ENCODE measurements at regions not wholly inside any gene's neighbourhood (a gene's known extent, or its start where the extent isn't known, plus 50 kb on each side); places are given as distances from the start of the nearest gene placed in this dataset.

GRCh38 chr3:66603151-66603611, 102.4 kb upstream of the LRIG1 start:
- no peak overlapping the region for H3K4me3 Mint-ChIP-seq
- no peaks in the 10 kb centered on the region for H3K9me3 Mint-ChIP-seq
- no peaks in the 10 kb centered on the region for H3K4me1 Mint-ChIP-seq
- POLR2A ChIA-PET, result no interaction called here
- H3K36me3 Mint-ChIP-seq (ENCODE audit: low read depth), result no peaks in the 10 kb centered on the region
- CTCF ChIA-PET, result no interaction called here
- no peak overlapping the region for H3K27ac Mint-ChIP-seq
- DNase-seq, result no peak
- H3K27me3 Mint-ChIP-seq, result peaks cover 6% of the 10 kb centered on the region

- CTCF ChIA-PET, result no interaction called here
- Mint-ChIP-seq H3K4me1 (no peaks in the 10 kb centered on the region), H3K27me3 (peaks cover 6% of the 10 kb centered on the region), H3K4me3 (no peak overlapping the region), H3K27ac (no peak overlapping the region), H3K36me3 (ENCODE audit: low read depth) (no peaks in the 10 kb centered on the region), H3K9me3 (no peaks in the 10 kb centered on the region)
- POLR2A ChIA-PET, result no interaction called here
- DNase-seq, result no peak
These were observed 103.7 kb upstream of the LRIG1 start for GRCh38 chr3:66604481-66604880.

DNA sequence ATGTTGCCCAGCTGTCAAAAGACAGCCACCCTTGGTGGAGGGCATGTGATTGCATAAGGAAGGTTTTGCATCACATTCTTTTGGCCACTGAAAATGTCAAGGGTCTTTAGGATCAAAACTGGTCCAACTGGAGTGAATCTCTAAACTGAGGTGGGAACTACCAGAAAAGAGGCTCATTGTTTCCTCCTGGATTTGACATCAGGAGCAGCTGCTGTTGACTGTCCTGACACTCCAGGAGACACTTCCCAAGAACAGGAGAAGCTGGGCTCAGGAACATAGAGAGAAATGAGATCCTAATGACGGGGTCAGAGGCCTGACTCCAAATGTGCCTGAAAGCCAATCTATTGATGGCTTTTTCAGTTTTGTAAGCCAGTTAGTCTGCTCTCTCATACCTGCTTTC, 105.3 kb upstream of the LRIG1 start:
- Mint-ChIP-seq H3K27me3 (peaks cover 6% of the 10 kb centered on the region), H3K9me3 (no peaks in the 10 kb centered on the region), H3K4me1 (no peaks in the 10 kb centered on the region), H3K27ac (no peak overlapping the region), H3K4me3 (no peak overlapping the region), H3K36me3 (ENCODE audit: low read depth) (no peaks in the 10 kb centered on the region)
- POLR2A ChIA-PET, result no interaction called here
- CTCF ChIA-PET, result no interaction called here
- DNase-seq, result no peak

DNA sequence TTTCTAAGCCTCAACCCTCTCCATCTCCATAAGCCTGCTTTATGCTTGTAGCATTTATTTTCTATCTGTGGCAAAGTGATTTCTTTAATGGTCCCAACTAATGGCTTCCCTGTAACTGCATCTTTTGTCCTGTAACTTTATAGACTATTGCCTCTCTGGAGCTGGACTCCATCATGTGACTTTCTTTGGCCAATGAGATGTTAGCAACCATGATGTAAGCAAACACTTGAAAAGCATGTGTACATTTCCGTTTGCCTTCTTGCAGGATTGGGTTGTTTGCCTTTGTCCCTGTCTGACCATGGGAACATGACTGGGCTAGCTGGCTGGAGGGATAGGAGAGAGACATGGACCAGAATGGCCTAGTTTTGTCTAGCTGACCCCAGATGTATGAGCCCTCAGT, 106.0 kb upstream of the LRIG1 start:
- Mint-ChIP-seq H3K27me3 (peaks cover 6% of the 10 kb centered on the region), H3K36me3 (ENCODE audit: low read depth) (no peaks in the 10 kb centered on the region), H3K9me3 (no peaks in the 10 kb centered on the region), H3K27ac (no peak overlapping the region), H3K4me1 (no peaks in the 10 kb centered on the region), H3K4me3 (no peak overlapping the region)
- POLR2A ChIA-PET, result no interaction called here
- CTCF ChIA-PET, result no interaction called here
- DNase-seq, result no peak

- Mint-ChIP-seq H3K4me3 (no peak overlapping the region), H3K36me3 (ENCODE audit: low read depth) (no peaks in the 10 kb centered on the region), H3K27ac (no peak overlapping the region), H3K27me3 (peaks cover 2% of the 10 kb centered on the region), H3K4me1 (no peaks in the 10 kb centered on the region), H3K9me3 (no peaks in the 10 kb centered on the region)
- POLR2A ChIA-PET, result no interaction called here
- CTCF ChIA-PET, result no interaction called here
- DNase-seq, result no peak
These were observed 109.1 kb upstream of the LRIG1 start for GRCh38 chr3:66609660-66610561.

- no peaks in the 10 kb centered on the region for H3K4me1 Mint-ChIP-seq
- POLR2A ChIA-PET, result no interaction called here
- H3K9me3 Mint-ChIP-seq, result no peaks in the 10 kb centered on the region
- H3K36me3 Mint-ChIP-seq (ENCODE audit: low read depth), result no peaks in the 10 kb centered on the region
- CTCF ChIA-PET, result no interaction called here
- H3K27me3 Mint-ChIP-seq, result peaks cover 2% of the 10 kb centered on the region
- DNase-seq, result no peak
- H3K4me3 Mint-ChIP-seq, result no peak overlapping the region
- no peak overlapping the region for H3K27ac Mint-ChIP-seq
These were observed 109.7 kb upstream of the LRIG1 start for GRCh38 chr3:66610562-66610909.

- no peaks in the 10 kb centered on the region for H3K9me3 Mint-ChIP-seq
- H3K36me3 Mint-ChIP-seq (ENCODE audit: low read depth), result no peaks in the 10 kb centered on the region
- no peak for DNase-seq
- no peak overlapping the region for H3K4me3 Mint-ChIP-seq
- H3K27me3 Mint-ChIP-seq, result no peaks in the 10 kb centered on the region
- H3K27ac Mint-ChIP-seq, result no peak overlapping the region
- H3K4me1 Mint-ChIP-seq, result peaks cover 2% of the 10 kb centered on the region
- ChIA-PET POLR2A (no interaction called here), CTCF (no interaction called here)
These were observed 115.0 kb upstream of the LRIG1 start for GRCh38 chr3:66615643-66616301.

DNA sequence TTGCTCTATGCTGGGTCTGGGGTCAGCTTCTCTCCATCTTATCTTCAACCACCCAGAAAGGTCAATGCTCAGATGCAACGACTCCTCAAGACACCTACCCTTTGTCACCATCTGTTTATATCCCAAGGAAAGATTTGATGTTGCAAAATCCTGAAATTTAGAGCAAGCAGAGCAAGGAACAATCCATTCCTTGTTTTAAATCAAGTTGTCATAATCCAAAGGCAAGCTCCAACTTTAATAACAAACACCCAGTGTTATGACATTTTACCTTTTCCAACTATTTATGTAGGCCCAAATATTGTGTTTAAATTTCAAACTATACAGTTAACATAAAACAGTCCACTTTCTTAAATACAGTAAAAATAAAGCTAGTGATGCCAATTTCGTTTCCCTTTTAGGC, 116.5 kb upstream of the LRIG1 start:
- no peak overlapping the region for H3K27ac Mint-ChIP-seq
- no peak overlapping the region for H3K4me3 Mint-ChIP-seq
- no peaks in the 10 kb centered on the region for H3K9me3 Mint-ChIP-seq
- no peaks in the 10 kb centered on the region for H3K27me3 Mint-ChIP-seq
- DNase-seq, result no peak
- peaks cover 2% of the 10 kb centered on the region for H3K4me1 Mint-ChIP-seq
- CTCF ChIA-PET, result no interaction called here
- H3K36me3 Mint-ChIP-seq (ENCODE audit: low read depth), result no peaks in the 10 kb centered on the region
- POLR2A ChIA-PET, result no interaction called here

DNA sequence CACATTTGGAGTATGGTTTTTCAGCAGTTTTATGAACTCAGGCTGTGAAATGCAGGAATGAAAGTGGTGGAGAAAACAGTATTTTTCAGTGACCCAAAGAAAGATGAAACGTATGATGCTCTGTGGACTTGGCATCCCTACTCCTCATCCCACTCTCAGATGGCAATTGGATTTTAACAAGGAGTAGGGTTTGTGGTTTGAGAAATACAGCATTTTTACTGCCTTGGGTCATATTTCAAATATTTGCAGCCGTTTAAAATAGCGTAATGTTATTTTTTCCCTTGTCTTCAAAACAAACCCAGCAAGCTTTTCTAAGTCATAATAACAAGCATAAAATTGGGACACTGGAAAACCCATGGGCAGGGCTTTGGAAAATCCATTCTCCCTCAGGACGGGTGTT, 117.2 kb upstream of the LRIG1 start:
- Mint-ChIP-seq H3K27me3 (no peaks in the 10 kb centered on the region), H3K4me1 (peaks cover 2% of the 10 kb centered on the region), H3K27ac (no peak overlapping the region), H3K9me3 (no peaks in the 10 kb centered on the region), H3K4me3 (no peak overlapping the region), H3K36me3 (ENCODE audit: low read depth) (no peaks in the 10 kb centered on the region)
- CTCF ChIA-PET, result no interaction called here
- no peak for DNase-seq
- POLR2A ChIA-PET, result no interaction called here

GRCh38 chr3:66620296-66620695, 119.5 kb upstream of the LRIG1 start:
- DNase-seq, result no peak
- H3K27ac Mint-ChIP-seq, result no peak overlapping the region
- POLR2A ChIA-PET, result no interaction called here
- H3K36me3 Mint-ChIP-seq (ENCODE audit: low read depth), result no peaks in the 10 kb centered on the region
- peaks cover 2% of the 10 kb centered on the region for H3K4me1 Mint-ChIP-seq
- H3K9me3 Mint-ChIP-seq, result no peaks in the 10 kb centered on the region
- CTCF ChIA-PET, result no interaction called here
- no peaks in the 10 kb centered on the region for H3K27me3 Mint-ChIP-seq
- no peak overlapping the region for H3K4me3 Mint-ChIP-seq

- no peaks in the 10 kb centered on the region for H3K9me3 Mint-ChIP-seq
- no peaks in the 10 kb centered on the region for H3K36me3 Mint-ChIP-seq (ENCODE audit: low read depth)
- ChIA-PET CTCF (no interaction called here), POLR2A (no interaction called here)
- no peak overlapping the region for H3K27ac Mint-ChIP-seq
- no peak for DNase-seq
- no peaks in the 10 kb centered on the region for H3K27me3 Mint-ChIP-seq
- no peaks in the 10 kb centered on the region for H3K4me1 Mint-ChIP-seq
- H3K4me3 Mint-ChIP-seq, result no peak overlapping the region
These were observed 122.1 kb upstream of the LRIG1 start for GRCh38 chr3:66622756-66623457.

DNA sequence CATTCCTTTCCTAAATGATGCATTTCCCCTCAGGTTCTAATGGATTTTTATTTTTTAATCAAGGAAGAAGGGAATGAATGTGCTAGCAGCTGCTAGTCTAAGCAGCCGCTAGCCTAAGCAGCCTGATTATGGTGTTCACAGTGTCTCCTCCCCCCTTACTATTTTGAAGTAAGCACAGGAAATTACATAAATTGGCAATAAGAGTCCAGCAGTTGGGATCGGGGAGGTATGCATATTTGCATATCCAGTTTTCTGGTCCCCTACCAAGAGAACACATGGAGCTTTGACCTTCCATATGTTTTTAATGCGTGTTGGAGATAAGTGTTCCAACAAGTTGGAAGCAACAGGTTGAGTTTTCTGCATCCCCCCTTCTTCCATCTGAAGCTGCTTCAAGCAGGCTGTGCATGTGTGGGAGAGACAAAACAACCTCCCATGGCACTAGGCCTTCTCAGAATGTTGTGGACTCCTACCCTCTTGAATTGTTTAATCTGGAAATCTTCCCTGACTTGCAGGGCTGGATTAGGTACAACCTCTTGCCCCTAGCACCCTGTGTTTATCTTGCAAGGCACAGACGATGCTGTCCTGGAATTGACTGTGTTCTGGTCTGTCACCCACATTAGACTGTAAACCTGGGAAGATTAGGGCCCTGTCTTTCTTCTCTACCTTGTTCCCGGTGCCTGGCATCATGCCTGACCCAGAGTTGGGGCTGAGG, 124.8 kb upstream of the LRIG1 start:
- Mint-ChIP-seq H3K27ac (no peak overlapping the region), H3K4me3 (no peak overlapping the region), H3K4me1 (no peaks in the 10 kb centered on the region), H3K9me3 (no peaks in the 10 kb centered on the region), H3K27me3 (no peaks in the 10 kb centered on the region), H3K36me3 (ENCODE audit: low read depth) (no peaks in the 10 kb centered on the region)
- ChIA-PET CTCF (no interaction called here), POLR2A (no interaction called here)
- no peak for DNase-seq

- Mint-ChIP-seq H3K36me3 (ENCODE audit: low read depth) (no peaks in the 10 kb centered on the region), H3K9me3 (no peaks in the 10 kb centered on the region), H3K4me3 (no peak overlapping the region), H3K27ac (no peak overlapping the region), H3K4me1 (no peaks in the 10 kb centered on the region), H3K27me3 (no peaks in the 10 kb centered on the region)
- no peak for DNase-seq
- POLR2A ChIA-PET, result no interaction called here
- CTCF ChIA-PET, result no interaction called here
These were observed 128.5 kb upstream of the LRIG1 start for GRCh38 chr3:66629150-66629981.

Measured in activated CD4-positive, alpha-beta memory T cell treated with anti-CD3 and anti-CD28 coated beads, Interleukin-2, amount 10 ng/mL, durations not matched to agents 7 days and 5 days (primary cell).